K562 (cell line): ENCODE measurements at regions not wholly inside any gene's neighbourhood (a gene's known extent, or its start where the extent isn't known, plus 50 kb on each side); places are given as distances from the start of the nearest gene placed in this dataset.

Experiments
- BCL6 ChIP-seq: fragments of 250-450 bp; sonication (Bioruptor Pico); IDR thresholded peaks from 2 replicates; pipeline ENCODE4 v1.4.0; 2020
- BCOR ChIP-seq: fragments of 450-650 bp; IDR thresholded peaks from 2 replicates; pipeline ENCODE4 v1.6.1; 2016
- CTBP1 ChIP-seq: fragments of 450-650 bp; IDR thresholded peaks from 2 replicates; pipeline ENCODE4 v1.6.1; 2016; ENCODE audit warnings: borderline replicate concordance
- EHMT2 ChIP-seq: fragments of 450-650 bp; IDR thresholded peaks from 2 replicates; pipeline ENCODE4 v1.6.1; 2018; ENCODE audit warnings: antibody characterized with exemption
- ELF4 ChIP-seq: fragments of 450-650 bp; formaldehyde crosslinking; IDR thresholded peaks from 2 replicates; pipeline ENCODE4 v1.4.0; 2022; ENCODE audit warnings: missing genetic modification characterization
- HOXB6 ChIP-seq: fragments of 250-450 bp; sonication (Bioruptor Pico); IDR thresholded peaks from 2 replicates; pipeline ENCODE4 v1.5.1; 2022; ENCODE audit warnings: mild to moderate bottlenecking, borderline replicate concordance
- KDM5B ChIP-seq: fragments of 200-600 bp; sonication (generic); IDR thresholded peaks from 2 replicates; pipeline ENCODE4 v1.6.1; 2012; ENCODE audit warnings: low read depth, mild to moderate bottlenecking, moderate library complexity, low read length, control low read depth, inconsistent platforms; ENCODE audit not compliant: insufficient replicate concordance
- KLF6 ChIP-seq: fragments of 250-450 bp; sonication (Bioruptor Pico); IDR thresholded peaks from 2 replicates; pipeline ENCODE4 v1.4.0; 2020; ENCODE audit warnings: mild to moderate bottlenecking, moderate library complexity, borderline replicate concordance
- POLR3G ChIP-seq: IDR thresholded peaks from 2 replicates; pipeline ENCODE4 v1.6.1; 2011; ENCODE audit not compliant: insufficient read length, insufficient replicate concordance; ENCODE audit errors: extremely low read depth
- PTBP1 ChIP-seq: fragments of 200-400 bp; formaldehyde crosslinking; IDR thresholded peaks from 2 replicates; pipeline ENCODE4 v1.6.1; 2017; ENCODE audit warnings: low read depth, low read length
- RBM25 ChIP-seq: fragments of 200-400 bp; formaldehyde crosslinking; IDR thresholded peaks from 2 replicates; pipeline ENCODE4 v1.6.1; 2018; ENCODE audit warnings: low read length, low read depth, moderate library complexity; ENCODE audit not compliant: severe bottlenecking
- SAFB ChIP-seq: fragments of 200-400 bp; formaldehyde crosslinking; IDR thresholded peaks from 2 replicates; pipeline ENCODE4 v1.6.1; 2017; ENCODE audit warnings: low read depth, low read length, borderline replicate concordance
- SETDB1 ChIP-seq: IDR thresholded peaks from one replicate; pipeline ENCODE4 v1.6.1; 2012; ENCODE audit warnings: low read length, control low read depth, inconsistent platforms
- SLC30A9 ChIP-seq: fragments of 250-450 bp; sonication (Bioruptor Pico); IDR thresholded peaks from 2 replicates; pipeline ENCODE4 v1.8.0; 2022; ENCODE audit warnings: mild to moderate bottlenecking, moderate library complexity
- SMARCA4 ChIP-seq: fragments of 450-650 bp; IDR thresholded peaks from 2 replicates; pipeline ENCODE4 v1.6.1; 2016
- SNIP1 ChIP-seq: fragments of 450-650 bp; IDR thresholded peaks from 2 replicates; pipeline ENCODE4 v1.7.1; 2017; ENCODE audit warnings: low read depth, mild to moderate bottlenecking
- ZBTB1 ChIP-seq: sonication (generic); formaldehyde crosslinking; IDR thresholded peaks from 2 replicates; pipeline ENCODE4 v1.8.1; 2023; ENCODE audit warnings: missing genetic modification reagents, low read depth, mild to moderate bottlenecking, borderline replicate concordance
- ZBTB7A ChIP-seq: IDR thresholded peaks from 2 replicates; pipeline ENCODE4 v1.6.1; 2011; ENCODE audit warnings: low read depth, mild to moderate bottlenecking, low read length, moderate library complexity, borderline replicate concordance; ENCODE audit not compliant: control insufficient read depth
- ZNF165 ChIP-seq: fragments of 250-450 bp; sonication (Bioruptor Pico); IDR thresholded peaks from 2 replicates; pipeline ENCODE4 v1.4.0; 2020; ENCODE audit warnings: borderline replicate concordance
- ZNF282 ChIP-seq: sonication (generic); formaldehyde crosslinking; IDR thresholded peaks from 2 replicates; pipeline ENCODE4 v1.8.1; 2023; ENCODE audit warnings: missing genetic modification reagents
- ZNF436 ChIP-seq: fragments of 250-450, 450-650 bp; sonication (Bioruptor Pico); formaldehyde crosslinking; IDR thresholded peaks from 2 replicates; pipeline ENCODE4 v1.7.0; 2020; ENCODE audit warnings: mild to moderate bottlenecking
- TF ChIP-seq, protein P1 (sequence below): sonication (generic); formaldehyde crosslinking; IDR thresholded peaks from 2 replicates; pipeline ENCODE4 v1.8.1; 2023; ENCODE audit warnings: mild to moderate bottlenecking, missing genetic modification reagents
- TF ChIP-seq, protein P2 (sequence below): fragments of 250-450 bp; sonication (Bioruptor Pico); IDR thresholded peaks from 2 replicates; pipeline ENCODE4 v1.8.0; 2022; ENCODE audit warnings: inconsistent platforms
- TF ChIP-seq, protein P3 (sequence below): fragments of 450-650 bp; formaldehyde crosslinking; IDR thresholded peaks from 2 replicates; pipeline ENCODE4 v1.4.0; 2022; ENCODE audit warnings: missing genetic modification characterization
- TF ChIP-seq, protein P4 (sequence below): fragments of 250-450 bp; sonication (Bioruptor Pico); IDR thresholded peaks from 2 replicates; pipeline ENCODE4 v1.5.0; 2021

DNA sequence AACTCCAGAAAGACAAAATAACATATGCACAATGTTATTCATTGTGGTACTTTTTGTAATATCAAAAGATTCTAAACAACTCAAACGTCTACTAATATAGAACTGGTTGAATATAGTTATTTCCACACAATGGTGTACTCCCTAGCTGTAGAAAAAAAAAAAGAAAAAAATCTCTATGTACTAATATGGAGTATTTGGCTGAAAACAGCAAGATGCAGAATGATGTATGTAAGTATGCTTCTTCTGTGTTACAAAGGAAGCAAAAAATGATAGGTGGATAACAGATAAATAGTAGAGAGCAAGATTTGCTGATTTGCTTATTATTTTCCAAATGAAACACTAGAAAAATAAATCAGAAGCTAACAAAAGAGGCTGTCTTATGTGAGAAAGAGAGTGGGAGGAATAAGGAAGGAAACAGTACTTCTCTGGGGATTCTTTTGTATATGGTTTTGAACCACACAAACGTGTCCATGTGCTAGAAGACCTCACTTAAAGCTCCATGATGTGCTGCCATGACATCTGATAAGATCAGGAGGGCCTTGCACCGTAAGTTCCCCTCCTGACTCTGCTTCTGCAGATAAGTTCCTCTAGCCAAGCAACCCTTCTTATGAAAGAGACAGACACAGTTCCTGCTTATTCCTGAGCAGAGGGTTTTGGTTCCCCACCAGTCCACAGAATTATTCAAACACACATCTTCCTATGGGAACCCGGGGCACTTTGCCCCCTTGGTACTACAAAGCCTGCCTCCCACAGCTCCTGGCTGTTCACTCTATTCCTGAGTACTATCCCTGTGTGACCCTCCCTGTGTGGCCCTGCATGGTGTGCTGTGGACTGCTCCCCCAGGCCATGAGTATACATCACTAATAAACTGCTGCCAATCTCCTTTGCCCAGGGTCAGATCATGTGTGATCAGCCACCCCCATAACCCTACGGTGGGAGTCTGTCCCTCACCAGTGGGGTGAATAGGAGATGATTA, 159.1 kb downstream of the CCDC71L start (continued):
- TF ChIP-seq ZBTB7A = no peak
- peak; percentile 92 for TF ChIP-seq EHMT2
- no peak for TF ChIP-seq ZBTB1 (CRISPR knock-in tag)
- TF ChIP-seq, protein P1, sequence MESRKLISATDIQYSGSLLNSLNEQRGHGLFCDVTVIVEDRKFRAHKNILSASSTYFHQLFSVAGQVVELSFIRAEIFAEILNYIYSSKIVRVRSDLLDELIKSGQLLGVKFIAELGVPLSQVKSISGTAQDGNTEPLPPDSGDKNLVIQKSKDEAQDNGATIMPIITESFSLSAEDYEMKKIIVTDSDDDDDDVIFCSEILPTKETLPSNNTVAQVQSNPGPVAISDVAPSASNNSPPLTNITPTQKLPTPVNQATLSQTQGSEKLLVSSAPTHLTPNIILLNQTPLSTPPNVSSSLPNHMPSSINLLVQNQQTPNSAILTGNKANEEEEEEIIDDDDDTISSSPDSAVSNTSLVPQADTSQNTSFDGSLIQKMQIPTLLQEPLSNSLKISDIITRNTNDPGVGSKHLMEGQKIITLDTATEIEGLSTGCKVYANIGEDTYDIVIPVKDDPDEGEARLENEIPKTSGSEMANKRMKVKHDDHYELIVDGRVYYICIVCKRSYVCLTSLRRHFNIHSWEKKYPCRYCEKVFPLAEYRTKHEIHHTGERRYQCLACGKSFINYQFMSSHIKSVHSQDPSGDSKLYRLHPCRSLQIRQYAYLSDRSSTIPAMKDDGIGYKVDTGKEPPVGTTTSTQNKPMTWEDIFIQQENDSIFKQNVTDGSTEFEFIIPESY (CRISPR knock-in tag) = no peak
- peak; percentile 19 for TF ChIP-seq RBM25
- TF ChIP-seq ZNF282 (CRISPR knock-in tag) = no peak
- TF ChIP-seq SNIP1 = no peak
- TF ChIP-seq KLF6 (CRISPR knock-in tag) = no peak; the same call in none of the 2 replicates
- no peak for TF ChIP-seq ZNF436 (CRISPR knock-in tag)
- TF ChIP-seq SLC30A9 (CRISPR knock-in tag) = no peak
- TF ChIP-seq, protein P2, sequence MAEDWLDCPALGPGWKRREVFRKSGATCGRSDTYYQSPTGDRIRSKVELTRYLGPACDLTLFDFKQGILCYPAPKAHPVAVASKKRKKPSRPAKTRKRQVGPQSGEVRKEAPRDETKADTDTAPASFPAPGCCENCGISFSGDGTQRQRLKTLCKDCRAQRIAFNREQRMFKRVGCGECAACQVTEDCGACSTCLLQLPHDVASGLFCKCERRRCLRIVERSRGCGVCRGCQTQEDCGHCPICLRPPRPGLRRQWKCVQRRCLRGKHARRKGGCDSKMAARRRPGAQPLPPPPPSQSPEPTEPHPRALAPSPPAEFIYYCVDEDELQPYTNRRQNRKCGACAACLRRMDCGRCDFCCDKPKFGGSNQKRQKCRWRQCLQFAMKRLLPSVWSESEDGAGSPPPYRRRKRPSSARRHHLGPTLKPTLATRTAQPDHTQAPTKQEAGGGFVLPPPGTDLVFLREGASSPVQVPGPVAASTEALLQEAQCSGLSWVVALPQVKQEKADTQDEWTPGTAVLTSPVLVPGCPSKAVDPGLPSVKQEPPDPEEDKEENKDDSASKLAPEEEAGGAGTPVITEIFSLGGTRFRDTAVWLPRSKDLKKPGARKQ = no peak
- TF ChIP-seq POLR3G = no peak
- TF ChIP-seq SMARCA4 = peak; percentile 91
- TF ChIP-seq, protein P3, sequence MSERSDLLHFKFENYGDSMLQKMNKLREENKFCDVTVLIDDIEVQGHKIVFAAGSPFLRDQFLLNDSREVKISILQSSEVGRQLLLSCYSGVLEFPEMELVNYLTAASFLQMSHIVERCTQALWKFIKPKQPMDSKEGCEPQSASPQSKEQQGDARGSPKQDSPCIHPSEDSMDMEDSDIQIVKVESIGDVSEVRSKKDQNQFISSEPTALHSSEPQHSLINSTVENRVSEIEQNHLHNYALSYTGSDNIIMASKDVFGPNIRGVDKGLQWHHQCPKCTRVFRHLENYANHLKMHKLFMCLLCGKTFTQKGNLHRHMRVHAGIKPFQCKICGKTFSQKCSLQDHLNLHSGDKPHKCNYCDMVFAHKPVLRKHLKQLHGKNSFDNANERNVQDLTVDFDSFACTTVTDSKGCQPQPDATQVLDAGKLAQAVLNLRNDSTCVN (CRISPR knock-in tag) = no peak
- TF ChIP-seq KDM5B = peak; percentile 50
- no peak for TF ChIP-seq ELF4
- no peak for TF ChIP-seq HOXB6 (CRISPR knock-in tag)
- no peak for TF ChIP-seq SETDB1
- no peak for TF ChIP-seq BCOR
- TF ChIP-seq CTBP1 = peak; percentile 87; the same call in 1 of the 2 replicates
- peak; percentile 84; the same call in 1 of the 2 replicates for TF ChIP-seq ZNF165 (CRISPR knock-in tag)
- TF ChIP-seq, protein P4, sequence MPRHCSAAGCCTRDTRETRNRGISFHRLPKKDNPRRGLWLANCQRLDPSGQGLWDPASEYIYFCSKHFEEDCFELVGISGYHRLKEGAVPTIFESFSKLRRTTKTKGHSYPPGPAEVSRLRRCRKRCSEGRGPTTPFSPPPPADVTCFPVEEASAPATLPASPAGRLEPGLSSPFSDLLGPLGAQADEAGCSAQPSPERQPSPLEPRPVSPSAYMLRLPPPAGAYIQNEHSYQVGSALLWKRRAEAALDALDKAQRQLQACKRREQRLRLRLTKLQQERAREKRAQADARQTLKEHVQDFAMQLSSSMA (CRISPR knock-in tag) = no peak
- TF ChIP-seq SAFB = no peak
- TF ChIP-seq BCL6 = no peak
- TF ChIP-seq PTBP1 = no peak
